Panc1 (cell line): ENCODE measurements at regions not wholly inside any gene's neighbourhood (a gene's known extent, or its start where the extent isn't known, plus 50 kb on each side); places are given as distances from the start of the nearest gene placed in this dataset.

Experiments
- ATAC-seq: fragments of 200-7000 bp; cut with Tn5 transposase; 2 replicates; pipeline ENCODE4 v1.9.1; 2020; ENCODE audit warnings: mild to moderate bottlenecking, moderate library complexity
- BruUV-seq: library from RNA; stranded (reverse); fragments of 400-500 nt; replicated peaks from 2 replicates; lab custom pipeline; 2021; lab: Mats Ljungman, UMichigan
- CTCF ChIA-PET: fragments of 300-600 bp; sonication (Branson Sonifier 250); formaldehyde crosslinking; loops from one replicate; lab custom pipeline; 2022; ENCODE audit warnings: antibody characterized with exemption; lab: Charles Lee
- POLR2A ChIA-PET: fragments of 300-600 bp; sonication (Branson Sonifier 250); formaldehyde crosslinking; loops from one replicate; lab custom pipeline; 2022; ENCODE audit warnings: antibody characterized with exemption; lab: Charles Lee
- DNase-seq: peaks from one replicate; pipeline ENCODE4 v3.0.0-alpha.2; 2010; ENCODE audit warnings: low read depth, low spot score
- H3K27ac ChIP-seq: 2 replicates; pipeline ENCODE4 v1.5.1; 2011; ENCODE audit warnings: mild to moderate bottlenecking, low read length, inconsistent platforms
- H3K27me3 ChIP-seq: fragments of 200-500 bp; sonication (Bioruptor generic); 2 replicates; pipeline ENCODE4 v1.6.0; 2014; ENCODE audit warnings: low read length, inconsistent platforms; ENCODE audit not compliant: control insufficient read depth, insufficient read depth
- H3K36me3 ChIP-seq: fragments of 200-500 bp; sonication (Bioruptor generic); 2 replicates; pipeline ENCODE4 v1.5.1; 2014; ENCODE audit warnings: inconsistent platforms, mild to moderate bottlenecking, low read length, moderate library complexity; ENCODE audit not compliant: control insufficient read depth, insufficient read depth
- H3K4me1 ChIP-seq: 2 replicates; pipeline ENCODE4 v1.5.1; 2011; ENCODE audit warnings: inconsistent platforms, mild to moderate bottlenecking, low read length, moderate library complexity; ENCODE audit not compliant: control insufficient read depth, insufficient read depth
- H3K4me3 ChIP-seq, 2 experiments: 2 replicates each; pipeline ENCODE4 v1.5.1; 2011 to 2012; ENCODE audit warnings: low read depth in 2 of 2, low read length in 2 of 2, mild to moderate bottlenecking in 2 of 2, inconsistent platforms in 1 of 2, moderate library complexity in 1 of 2
- H3K9me3 ChIP-seq: fragments of 200-500 bp; sonication (Bioruptor generic); 2 replicates; pipeline ENCODE4 v1.5.1; 2014; ENCODE audit warnings: low read depth, mild to moderate bottlenecking, inconsistent platforms, low read length, moderate library complexity; ENCODE audit not compliant: control insufficient read depth, insufficient read depth
- CTCF ChIP-seq: fragments of 450-650 bp; IDR thresholded peaks from 2 replicates; pipeline ENCODE4 v1.5.1; 2017; ENCODE audit warnings: mild to moderate bottlenecking
- POLR2AphosphoS5 ChIP-seq: IDR thresholded peaks from 2 replicates; pipeline ENCODE4 v1.6.1; 2012; ENCODE audit warnings: mild to moderate bottlenecking, low read depth, low read length, moderate library complexity
- REST ChIP-seq, 2 experiments: IDR thresholded peaks; 2 replicates each; pipeline ENCODE4 v1.6.1; 2011 to 2012; ENCODE audit warnings: low read depth in 2 of 2, control low read depth in 1 of 2, low read length in 1 of 2, mild to moderate bottlenecking in 1 of 2, moderate library complexity in 1 of 2; ENCODE audit not compliant: insufficient read depth in 1 of 2
- SIN3A ChIP-seq: IDR thresholded peaks from 2 replicates; pipeline ENCODE4 v1.6.1; 2012; ENCODE audit warnings: low read depth, mild to moderate bottlenecking, low read length, moderate library complexity, borderline replicate concordance; ENCODE audit not compliant: insufficient read depth
- TCF7L2 ChIP-seq: IDR thresholded peaks from 2 replicates; pipeline ENCODE4 v1.6.1; 2011; ENCODE audit warnings: mild to moderate bottlenecking, low read depth, low read length, inconsistent platforms
- in situ Hi-C: cut with HindIII; loops from 2 replicates; pipeline ENCODE4 v1.10.0; 2016; ENCODE audit warnings: low sequenced_read_pairs, low pct_unique_long_range_greater_than_20kb
- intact Hi-C: fragments of 100-400 bp; cut with micrococcal nuclease; formaldehyde crosslinking; loops from one replicate; pipeline ENCODE4 v1.10.0; 2022; ENCODE audit not compliant: unreplicated experiment

GRCh38 chr7:131630427-131630826 is 74.0 kb upstream of the PODXL start:
- intact Hi-C loops: no loop called here
- POLR2A ChIA-PET: no interaction called here

GRCh38 chr7:131629217-131629882 is 72.9 kb upstream of the PODXL start:
- TF ChIP-seq TCF7L2: no peak
- no peak for TF ChIP-seq SIN3A
- no peak for TF ChIP-seq POLR2AphosphoS5
- TF ChIP-seq CTCF: no peak
- no peak for TF ChIP-seq REST (IDR thresholded peaks at IDR 0.05; ENCODE audit: insufficient read depth in 1 of 2, low read depth in 2 of 2, low read length in 1 of 2)
- Histone ChIP-seq H3K9me3 (no peaks in the 10 kb centered on the region), H3K27ac (no peak overlapping the region), H3K4me3 (no peak overlapping the region), H3K36me3 (no peaks in the 10 kb centered on the region), H3K4me1 (peaks cover 11% of the 10 kb centered on the region), H3K27me3 (no peaks in the 10 kb centered on the region)
- intact Hi-C loops: no loop called here
- ATAC-seq (no peak), DNase-seq (no peak)
- in situ Hi-C loops: no loop called here
- POLR2A ChIA-PET: no interaction called here
- CTCF ChIA-PET: interaction anchor here (0.7 kb wide), 1 partner anchor 308 kb away, joined by 3 read pairs; no protein-coding TSS in a partner anchor
- BruUV-seq: no TSS peak

More at GRCh38 chr7:131630427-131630826, 74.0 kb upstream of the PODXL start:
- BruUV-seq: no TSS peak
- H3K4me3 ChIP-seq: no peak overlapping the region
- in situ Hi-C loops: no loop called here
- DNase-seq (no peak), ATAC-seq (no peak)
- TF ChIP-seq POLR2AphosphoS5 (no peak), CTCF (no peak), TCF7L2 (no peak), REST (IDR thresholded peaks at IDR 0.05; ENCODE audit: insufficient read depth in 1 of 2, low read depth in 2 of 2, low read length in 1 of 2) (no peak), SIN3A (no peak)
- no peak overlapping the region for H3K27ac ChIP-seq
- H3K4me1 ChIP-seq: peaks cover 11% of the 10 kb centered on the region
- H3K9me3 ChIP-seq: no peaks in the 10 kb centered on the region
- H3K27me3 ChIP-seq: no peaks in the 10 kb centered on the region
- CTCF ChIA-PET: interaction anchor here (0.6 kb wide), 1 partner anchor 12 kb away, joined by 4 read pairs; no protein-coding TSS in a partner anchor
- H3K36me3 ChIP-seq: no peaks in the 10 kb centered on the region
